ENCODE measurements at regions not wholly inside any gene's neighbourhood (a gene's known extent, or its start where the extent isn't known, plus 50 kb on each side); places are given as distances from the start of the nearest gene placed in this dataset.

GRCh38 chr4:18082236-18082635 lies 60.7 kb upstream of the LCORL start:
- DNase-seq: no peak

GRCh38 chr4:18081708-18082107 lies 60.2 kb upstream of the LCORL start:
- no peak for DNase-seq

- DNase-seq: no peak
These were observed 56.3 kb upstream of the LCORL start for GRCh38 chr4:18077808-18078207.

GRCh38 chr4:18075823-18076433 lies 54.4 kb upstream of the LCORL start:
- DNase-seq: peak; percentile 40

- DNase-seq: no peak
These were observed 50.3 kb upstream of the LCORL start for GRCh38 chr4:18071894-18072293.
